GM23338 (cell line): ENCODE measurements at regions not wholly inside any gene's neighbourhood (a gene's known extent, or its start where the extent isn't known, plus 50 kb on each side); places are given as distances from the start of the nearest gene placed in this dataset.
"Not testable (repeated sequence)": the region's sequence is repeated elsewhere in the genome, so short reads cannot be mapped to it uniquely, and the experiment has no call there.

Experiments
- ATAC-seq: fragments of 200-7000 bp; cut with Tn5 transposase; 3 replicates; pipeline ENCODE4 v1.9.1; 2020
- DNase-seq: peaks from one replicate; pipeline ENCODE4 v3.0.0-alpha.2; 2015; ENCODE audit warnings: low spot score
- H2AFZ ChIP-seq: fragments of 200-600 bp; sonication (generic); 2 replicates; pipeline ENCODE4 v1.8.0; 2016; ENCODE audit warnings: antibody characterized with exemption, mild to moderate bottlenecking, moderate library complexity
- H3F3A ChIP-seq: fragments of 200-600 bp; sonication (generic); replicated peaks from 2 replicates; pipeline ENCODE4 v1.8.0; 2017; ENCODE audit warnings: antibody characterized with exemption, mixed run types, low read depth
- H3K27ac ChIP-seq: fragments of 200-600 bp; sonication (generic); 2 replicates; pipeline ENCODE4 v1.6.1; 2016; ENCODE audit warnings: low read depth
- H3K27me3 ChIP-seq: fragments of 200-600 bp; sonication (generic); 2 replicates; pipeline ENCODE4 v1.8.0; 2016; ENCODE audit warnings: mild to moderate bottlenecking, mixed run types, moderate library complexity; ENCODE audit not compliant: insufficient read depth
- H3K36me3 ChIP-seq: fragments of 200-600 bp; sonication (generic); 2 replicates; pipeline ENCODE4 v1.8.0; 2016; ENCODE audit warnings: mild to moderate bottlenecking; ENCODE audit not compliant: insufficient read depth
- H3K4me1 ChIP-seq: fragments of 200-600 bp; sonication (generic); 2 replicates; pipeline ENCODE4 v1.8.0; 2016; ENCODE audit warnings: mild to moderate bottlenecking, moderate library complexity; ENCODE audit not compliant: insufficient read depth
- H3K4me2 ChIP-seq: fragments of 200-600 bp; sonication (generic); 2 replicates; pipeline ENCODE4 v1.7.1; 2017; ENCODE audit warnings: mixed run types
- H3K4me3 ChIP-seq: fragments of 200-600 bp; sonication (generic); 2 replicates; pipeline ENCODE4 v1.6.1; 2016; ENCODE audit warnings: mixed run types
- H3K79me2 ChIP-seq: fragments of 200-600 bp; sonication (generic); replicated peaks from 2 replicates; pipeline ENCODE4 v1.8.0; 2017; ENCODE audit warnings: mild to moderate bottlenecking; ENCODE audit not compliant: insufficient read depth
- H3K9me2 ChIP-seq: fragments of 200-600 bp; sonication (generic); 2 replicates; pipeline ENCODE4 v1.8.0; 2017; ENCODE audit not compliant: insufficient read depth
- H4K20me1 ChIP-seq: fragments of 200-600 bp; sonication (generic); replicated peaks from 2 replicates; pipeline ENCODE4 v1.8.0; 2017; ENCODE audit warnings: mild to moderate bottlenecking; ENCODE audit not compliant: insufficient read depth
- H3K27ac Mint-ChIP-seq: 2 replicates; pipeline ENCODE4 v1.8.0; 2020; ENCODE audit warnings: inconsistent platforms, mild to moderate bottlenecking, moderate library complexity, mixed read lengths
- H3K27me3 Mint-ChIP-seq: 3 replicates; pipeline ENCODE4 v1.8.0; 2022; ENCODE audit warnings: low read depth, mild to moderate bottlenecking, moderate library complexity, mixed read lengths, inconsistent platforms; ENCODE audit not compliant: insufficient read depth, poor library complexity
- H3K36me3 Mint-ChIP-seq: 3 replicates; pipeline ENCODE4 v1.8.0; 2021; ENCODE audit warnings: low read depth, mild to moderate bottlenecking, inconsistent platforms, moderate library complexity, mixed read lengths
- H3K4me1 Mint-ChIP-seq: 3 replicates; pipeline ENCODE4 v1.8.0; 2020; ENCODE audit warnings: mild to moderate bottlenecking, inconsistent platforms, mixed read lengths
- H3K4me3 Mint-ChIP-seq: 3 replicates; pipeline ENCODE4 v1.8.0; 2021; ENCODE audit warnings: moderate library complexity, mild to moderate bottlenecking, inconsistent platforms, mixed read lengths
- H3K9me3 Mint-ChIP-seq: 3 replicates; pipeline ENCODE4 v1.8.0; 2020; ENCODE audit warnings: moderate library complexity, mild to moderate bottlenecking, inconsistent platforms, mixed read lengths
- CREB1 ChIP-seq: fragments of 250-450 bp; sonication (Bioruptor Pico); IDR thresholded peaks from 2 replicates; pipeline ENCODE4 v1.5.0; 2020; ENCODE audit warnings: low read depth, mild to moderate bottlenecking, moderate library complexity
- POLR2AphosphoS5 ChIP-seq: IDR thresholded peaks from 2 replicates; pipeline ENCODE4 v1.6.1; 2016; ENCODE audit warnings: antibody characterized with exemption, low read depth

- Mint-ChIP-seq H3K4me3 (peak overlapping the region; percentile 95), H3K27me3 (peaks cover 30% of the 10 kb centered on the region), H3K27ac (peak overlapping the region; percentile 99), H3K4me1 (peaks cover 42% of the 10 kb centered on the region)
- not testable (repeated sequence) for H3K36me3 ChIP-seq, H4K20me1 ChIP-seq, H3K36me3 Mint-ChIP-seq, H3F3A ChIP-seq, H3K27me3 ChIP-seq, H3K9me3 Mint-ChIP-seq, H3K9me2 ChIP-seq
- Histone ChIP-seq H3K4me2 (peak overlapping the region; percentile 85), H2AFZ (peak overlapping the region; percentile 60; the same call in 1 of the 2 replicates), H3K4me1 (peaks cover 22% of the 10 kb centered on the region), H3K27ac (peak overlapping the region; percentile 98), H3K4me3 (peak overlapping the region; percentile 75), H3K79me2 (peaks cover 50% of the 10 kb centered on the region)
- DNase-seq (peak; percentile 96), ATAC-seq (peak; percentile 71)
- TF ChIP-seq CREB1 (peak; percentile 60), POLR2AphosphoS5 (peak; percentile 19; the same call in 1 of the 2 replicates)
These were observed 116.0 kb downstream of the CRLF3 start for GRCh38 chr17:30708241-30709078.

- peak; percentile 76 for DNase-seq
- Histone ChIP-seq H3K4me2 (peak overlapping the region; percentile 85), H3K4me3 (peak overlapping the region; percentile 75), H3K79me2 (peaks cover 44% of the 10 kb centered on the region), H3K4me1 (peaks cover 22% of the 10 kb centered on the region), H3K27ac (peak overlapping the region; percentile 98)
- H4K20me1 ChIP-seq, H3K36me3 ChIP-seq, H3K9me2 ChIP-seq, H3K9me3 Mint-ChIP-seq, H3F3A ChIP-seq, H3K27me3 ChIP-seq, H2AFZ ChIP-seq, H3K36me3 Mint-ChIP-seq: not testable (repeated sequence)
- Mint-ChIP-seq H3K27ac (peak overlapping the region; percentile 99), H3K4me1 (peaks cover 41% of the 10 kb centered on the region), H3K27me3 (peaks cover 32% of the 10 kb centered on the region), H3K4me3 (peak overlapping the region; percentile 95)
- peak; percentile 24 for ATAC-seq
These were observed 116.7 kb downstream of the CRLF3 start for GRCh38 chr17:30707724-30708240.

GRCh38 chr17:30706461-30707335 lies 117.8 kb downstream of the CRLF3 start:
- ATAC-seq, H3K9me2 ChIP-seq, H3K27ac Mint-ChIP-seq: not testable (repeated sequence)

GRCh38 chr17:30706004-30706403 lies 118.5 kb downstream of the CRLF3 start:
- peak overlapping the region; percentile 75 for H3K4me3 ChIP-seq
- not testable (repeated sequence) for H3K36me3 Mint-ChIP-seq, H3K9me3 Mint-ChIP-seq, H4K20me1 ChIP-seq, H3K27ac Mint-ChIP-seq, H3K27me3 ChIP-seq, H2AFZ ChIP-seq, H3K27ac ChIP-seq, H3K36me3 ChIP-seq, H3K9me2 ChIP-seq, H3F3A ChIP-seq
- H3K4me1 Mint-ChIP-seq, result peaks cover 28% of the 10 kb centered on the region
- ATAC-seq (peak; percentile 1; the same call in 2 of the 3 replicates), DNase-seq (peak; percentile 67)
- peak overlapping the region; percentile 85 for H3K4me2 ChIP-seq
- H3K79me2 ChIP-seq, result peaks cover 26% of the 10 kb centered on the region
- H3K4me1 ChIP-seq, result peaks cover 14% of the 10 kb centered on the region
- peak overlapping the region; percentile 23; the same call in 2 of the 3 replicates for H3K4me3 Mint-ChIP-seq
- peaks cover 32% of the 10 kb centered on the region for H3K27me3 Mint-ChIP-seq

More at GRCh38 chr17:30706461-30707335, 117.8 kb downstream of the CRLF3 start:
- peak overlapping the region; percentile 75 for H3K4me3 ChIP-seq
- H3K9me3 Mint-ChIP-seq, H2AFZ ChIP-seq, H3K36me3 ChIP-seq, DNase-seq, H3K27me3 ChIP-seq, H3K36me3 Mint-ChIP-seq, H4K20me1 ChIP-seq, H3F3A ChIP-seq: not testable (repeated sequence)
- peaks cover 33% of the 10 kb centered on the region for H3K79me2 ChIP-seq
- 0 out of 2 replicates have a peak overlapping the region, but pooled peaks have one; percentile 98 for H3K27ac ChIP-seq
- H3K4me1 ChIP-seq, result peaks cover 16% of the 10 kb centered on the region
- peak overlapping the region; percentile 95 for H3K4me3 Mint-ChIP-seq
- peaks cover 30% of the 10 kb centered on the region for H3K4me1 Mint-ChIP-seq
- H3K4me2 ChIP-seq, result peak overlapping the region; percentile 85
- peaks cover 32% of the 10 kb centered on the region for H3K27me3 Mint-ChIP-seq
